Astrocyte (in vitro differentiated cells and primary cell): ENCODE measurements at regions not wholly inside any gene's neighbourhood (a gene's known extent, or its start where the extent isn't known, plus 50 kb on each side); places are given as distances from the start of the nearest gene placed in this dataset.

Experiments
- DNase-seq: peaks from one replicate; pipeline ENCODE4 v3.0.0-alpha.2; 2010; ENCODE audit warnings: low read depth
- FAIRE-seq: peaks from 2 replicates; lab custom pipeline; 2011; peaks lifted over from hg19 to GRCh38; lab: Jason Lieb, UNC
- H2AFZ ChIP-seq: 2 replicates; pipeline ENCODE4 v1.6.0; 2012; ENCODE audit warnings: low read depth, low read length, inconsistent platforms
- H3K27ac ChIP-seq: 2 replicates; pipeline ENCODE4 v1.5.1; 2011; ENCODE audit warnings: low read depth, low read length, inconsistent platforms
- H3K27me3 ChIP-seq: 2 replicates; pipeline ENCODE4 v1.6.0; 2011; ENCODE audit warnings: low read length, inconsistent platforms; ENCODE audit not compliant: insufficient read depth
- H3K36me3 ChIP-seq: 2 replicates; pipeline ENCODE4 v1.5.1; 2011; ENCODE audit warnings: low read length, inconsistent platforms; ENCODE audit not compliant: insufficient read depth
- H3K4me1 ChIP-seq: 2 replicates; pipeline ENCODE4 v1.5.1; 2011; ENCODE audit warnings: low read length, inconsistent platforms; ENCODE audit not compliant: insufficient read depth
- H3K4me2 ChIP-seq: 2 replicates; pipeline ENCODE4 v1.6.0; 2012; ENCODE audit warnings: low read length, inconsistent platforms
- H3K4me3 ChIP-seq: 2 replicates; pipeline ENCODE4 v1.5.1; 2011; ENCODE audit warnings: low read depth, mild to moderate bottlenecking, low read length, inconsistent platforms; ENCODE audit not compliant: insufficient read depth
- H3K79me2 ChIP-seq: 2 replicates; pipeline ENCODE4 v1.6.0; 2012; ENCODE audit warnings: mild to moderate bottlenecking, low read length, inconsistent platforms; ENCODE audit not compliant: insufficient read depth
- H3K9ac ChIP-seq: 2 replicates; pipeline ENCODE4 v1.6.0; 2012; ENCODE audit warnings: mild to moderate bottlenecking, low read length, inconsistent platforms
- H3K9me3 ChIP-seq: 2 replicates; pipeline ENCODE4 v1.5.1; 2012; ENCODE audit warnings: low read depth, mild to moderate bottlenecking, low read length, inconsistent platforms; ENCODE audit not compliant: insufficient read depth
- H4K20me1 ChIP-seq: 2 replicates; pipeline ENCODE4 v1.6.0; 2012; ENCODE audit warnings: low read length, inconsistent platforms; ENCODE audit not compliant: insufficient read depth
- H3K27ac Mint-ChIP-seq: one replicate; pipeline ENCODE4 v1.8.0; 2021; ENCODE audit warnings: mild to moderate bottlenecking, mixed read lengths; ENCODE audit not compliant: unreplicated experiment
- H3K27me3 Mint-ChIP-seq: one replicate; pipeline ENCODE4 v1.8.0; 2021; ENCODE audit warnings: low read depth, mixed read lengths; ENCODE audit not compliant: unreplicated experiment
- H3K36me3 Mint-ChIP-seq: one replicate; pipeline ENCODE4 v1.8.0; 2021; ENCODE audit warnings: low read depth, mixed read lengths; ENCODE audit not compliant: unreplicated experiment
- H3K4me1 Mint-ChIP-seq: one replicate; pipeline ENCODE4 v1.8.0; 2021; ENCODE audit warnings: low read depth, mixed read lengths; ENCODE audit not compliant: unreplicated experiment
- H3K4me3 Mint-ChIP-seq: one replicate; pipeline ENCODE4 v1.8.0; 2021; ENCODE audit warnings: mild to moderate bottlenecking, moderate library complexity, mixed read lengths; ENCODE audit not compliant: unreplicated experiment
- H3K9me3 Mint-ChIP-seq: one replicate; pipeline ENCODE4 v1.8.0; 2021; ENCODE audit warnings: mild to moderate bottlenecking, mixed read lengths; ENCODE audit not compliant: unreplicated experiment
- EZH2 ChIP-seq: IDR thresholded peaks from 2 replicates; pipeline ENCODE4 v1.6.1; 2012; ENCODE audit warnings: mild to moderate bottlenecking, low read length, inconsistent platforms; ENCODE audit not compliant: insufficient read depth
- TF ChIP-seq, protein P1 (sequence below): IDR thresholded peaks from 2 replicates; pipeline ENCODE4 v1.5.1; 2011; ENCODE audit warnings: low read depth, mild to moderate bottlenecking, inconsistent platforms, low read length, moderate library complexity; ENCODE audit not compliant: insufficient read depth

DNA sequence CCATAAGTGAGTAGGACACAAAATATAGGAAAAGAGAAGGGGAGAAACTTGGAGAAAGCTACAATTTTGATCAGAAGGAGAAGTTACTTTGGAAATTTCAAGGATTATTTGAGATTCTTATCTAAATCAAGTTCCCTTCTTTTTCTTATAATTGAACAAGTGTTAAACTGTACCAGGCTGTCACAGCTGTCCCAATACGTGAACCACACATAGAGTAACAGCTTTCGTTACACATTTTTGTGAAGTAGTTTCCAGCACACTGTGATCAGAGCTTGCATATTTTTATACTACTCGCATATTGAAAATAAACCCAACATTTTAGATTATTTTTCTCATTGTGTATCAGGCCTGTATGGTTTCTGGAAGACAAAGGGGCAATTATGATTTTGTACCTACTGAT is 412.8 kb upstream of the PSMD7 start:
- Mint-ChIP-seq H3K36me3 (no peaks in the 10 kb centered on the region), H3K4me3 (no peak overlapping the region), H3K4me1 (peaks cover 3% of the 10 kb centered on the region), H3K9me3 (no peaks in the 10 kb centered on the region), H3K27me3 (peaks cover 5% of the 10 kb centered on the region), H3K27ac (no peak overlapping the region)
- peaks cover 12% of the 10 kb centered on the region for H3K27me3 ChIP-seq
- FAIRE-seq (no peak), DNase-seq (no peak)
- no peaks in the 10 kb centered on the region for H3K36me3 ChIP-seq
- no peaks in the 10 kb centered on the region for H4K20me1 ChIP-seq
- no peaks in the 10 kb centered on the region for H3K4me1 ChIP-seq
- H3K9ac ChIP-seq, result no peak overlapping the region
- no peak overlapping the region for H3K4me3 ChIP-seq
- H2AFZ ChIP-seq, result no peak overlapping the region
- no peaks in the 10 kb centered on the region for H3K9me3 ChIP-seq
- no peak overlapping the region for H3K27ac ChIP-seq
- TF ChIP-seq, protein P1, sequence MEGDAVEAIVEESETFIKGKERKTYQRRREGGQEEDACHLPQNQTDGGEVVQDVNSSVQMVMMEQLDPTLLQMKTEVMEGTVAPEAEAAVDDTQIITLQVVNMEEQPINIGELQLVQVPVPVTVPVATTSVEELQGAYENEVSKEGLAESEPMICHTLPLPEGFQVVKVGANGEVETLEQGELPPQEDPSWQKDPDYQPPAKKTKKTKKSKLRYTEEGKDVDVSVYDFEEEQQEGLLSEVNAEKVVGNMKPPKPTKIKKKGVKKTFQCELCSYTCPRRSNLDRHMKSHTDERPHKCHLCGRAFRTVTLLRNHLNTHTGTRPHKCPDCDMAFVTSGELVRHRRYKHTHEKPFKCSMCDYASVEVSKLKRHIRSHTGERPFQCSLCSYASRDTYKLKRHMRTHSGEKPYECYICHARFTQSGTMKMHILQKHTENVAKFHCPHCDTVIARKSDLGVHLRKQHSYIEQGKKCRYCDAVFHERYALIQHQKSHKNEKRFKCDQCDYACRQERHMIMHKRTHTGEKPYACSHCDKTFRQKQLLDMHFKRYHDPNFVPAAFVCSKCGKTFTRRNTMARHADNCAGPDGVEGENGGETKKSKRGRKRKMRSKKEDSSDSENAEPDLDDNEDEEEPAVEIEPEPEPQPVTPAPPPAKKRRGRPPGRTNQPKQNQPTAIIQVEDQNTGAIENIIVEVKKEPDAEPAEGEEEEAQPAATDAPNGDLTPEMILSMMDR, result no peak
- TF ChIP-seq EZH2, result no peak
- H3K79me2 ChIP-seq, result no peaks in the 10 kb centered on the region
- H3K4me2 ChIP-seq, result no peak overlapping the region

DNA sequence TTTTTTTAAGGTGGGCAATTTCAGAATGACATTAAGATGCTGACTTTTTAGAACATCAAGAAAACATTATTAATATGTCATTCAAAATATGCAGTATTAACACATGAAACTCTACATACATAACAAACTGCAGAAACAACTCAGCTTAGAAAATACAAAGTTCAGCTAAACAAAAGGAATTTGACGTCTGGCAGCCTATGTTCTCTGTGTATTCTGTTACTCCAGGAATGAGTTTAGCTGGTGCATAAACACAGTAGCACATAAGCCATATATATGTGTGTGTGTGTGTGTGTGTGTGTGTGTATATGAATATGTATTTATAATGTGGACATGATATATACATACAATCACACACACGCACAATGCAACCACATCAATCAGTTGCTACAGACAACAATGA is 413.5 kb upstream of the PSMD7 start:
- peaks cover 3% of the 10 kb centered on the region for H3K4me1 Mint-ChIP-seq
- no peaks in the 10 kb centered on the region for H3K9me3 Mint-ChIP-seq
- no peaks in the 10 kb centered on the region for H3K36me3 Mint-ChIP-seq
- H3K27me3 ChIP-seq, result peaks cover 12% of the 10 kb centered on the region
- DNase-seq, result no peak
- H3K4me3 ChIP-seq, result no peak overlapping the region
- TF ChIP-seq, protein P1, result no peak
- TF ChIP-seq EZH2, result no peak
- no peaks in the 10 kb centered on the region for H3K4me1 ChIP-seq
- no peak overlapping the region for H2AFZ ChIP-seq
- no peak overlapping the region for H3K9ac ChIP-seq
- no peak overlapping the region for H3K4me3 Mint-ChIP-seq
- H3K27me3 Mint-ChIP-seq, result peaks cover 5% of the 10 kb centered on the region
- H3K36me3 ChIP-seq, result no peaks in the 10 kb centered on the region
- H3K27ac ChIP-seq, result no peak overlapping the region
- no peaks in the 10 kb centered on the region for H3K9me3 ChIP-seq
- FAIRE-seq, result no peak
- no peak overlapping the region for H3K27ac Mint-ChIP-seq
- no peaks in the 10 kb centered on the region for H3K79me2 ChIP-seq
- H3K4me2 ChIP-seq, result no peak overlapping the region
- no peaks in the 10 kb centered on the region for H4K20me1 ChIP-seq

DNA sequence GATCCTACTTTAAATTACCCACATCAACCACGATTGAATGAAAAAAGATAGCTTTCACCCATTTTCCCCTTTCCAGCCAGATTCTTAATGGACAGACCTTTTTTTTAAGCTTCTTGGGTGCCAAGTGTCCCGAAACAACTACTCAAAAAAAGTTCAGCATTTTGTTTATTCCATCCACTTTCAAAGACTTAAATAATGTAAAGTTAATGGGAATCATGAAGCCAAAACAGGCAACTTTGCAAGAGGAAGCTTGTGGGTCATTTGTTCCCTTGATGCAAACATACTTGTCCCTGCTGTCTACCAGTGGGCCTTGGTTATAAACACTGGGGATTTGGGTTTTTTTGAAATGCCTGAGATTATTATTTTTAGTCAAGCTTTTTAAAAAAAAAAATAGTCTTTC is 414.0 kb upstream of the PSMD7 start:
- Histone ChIP-seq H3K27ac (no peak overlapping the region), H3K79me2 (no peaks in the 10 kb centered on the region), H3K27me3 (peaks cover 12% of the 10 kb centered on the region), H3K36me3 (no peaks in the 10 kb centered on the region), H3K4me2 (no peak overlapping the region), H2AFZ (no peak overlapping the region), H3K4me3 (no peak overlapping the region), H3K9ac (no peak overlapping the region), H3K9me3 (no peaks in the 10 kb centered on the region), H4K20me1 (no peaks in the 10 kb centered on the region), H3K4me1 (no peaks in the 10 kb centered on the region)
- H3K4me3 Mint-ChIP-seq, result no peak overlapping the region
- no peak for TF ChIP-seq EZH2
- TF ChIP-seq, protein P1, result no peak
- FAIRE-seq (no peak), DNase-seq (no peak)
- H3K9me3 Mint-ChIP-seq, result no peaks in the 10 kb centered on the region
- H3K4me1 Mint-ChIP-seq, result peaks cover 3% of the 10 kb centered on the region
- H3K36me3 Mint-ChIP-seq, result no peaks in the 10 kb centered on the region
- no peak overlapping the region for H3K27ac Mint-ChIP-seq
- peaks cover 5% of the 10 kb centered on the region for H3K27me3 Mint-ChIP-seq
